ENCODE measurements at regions not wholly inside any gene's neighbourhood (a gene's known extent, or its start where the extent isn't known, plus 50 kb on each side); places are given as distances from the start of the nearest gene placed in this dataset.
"Not testable (repeated sequence)": the region's sequence is repeated elsewhere in the genome, so short reads cannot be mapped to it uniquely, and the experiment has no call there.

DNA sequence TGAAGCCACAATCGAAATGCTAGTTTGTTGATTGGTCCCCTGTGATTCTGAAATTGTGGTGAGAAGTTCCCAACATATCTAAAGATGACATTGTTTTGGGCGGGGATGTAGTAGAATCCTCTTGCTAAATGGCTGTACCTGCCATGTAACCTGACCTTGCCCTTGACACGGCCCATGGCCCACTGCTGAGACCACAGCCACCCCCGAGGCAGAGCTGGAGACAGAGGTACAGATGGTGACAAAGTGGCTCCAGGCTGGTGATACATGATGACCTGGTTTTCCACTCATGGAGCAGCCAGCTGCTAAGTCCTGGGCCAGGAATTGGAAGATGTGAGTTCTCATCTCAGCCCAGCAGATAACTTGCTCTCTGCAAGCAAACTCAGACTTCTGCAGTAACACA, 226.5 kb downstream of the FOXD2 start (continued):
- TF ChIP-seq CDX4 (CRISPR knock-in tag; IDR thresholded peaks at IDR 0.05; ENCODE audit: borderline replicate concordance) (no peak), SP1 (CRISPR knock-in tag; conservative IDR thresholded peaks at IDR 0.05) (no peak), RELA (CRISPR knock-in tag; IDR thresholded peaks at IDR 0.05; ENCODE audit: borderline replicate concordance) (no peak), ATF2 (CRISPR knock-in tag; IDR thresholded peaks at IDR 0.05; ENCODE audit: borderline replicate concordance, low read depth) (no peak)

DNA sequence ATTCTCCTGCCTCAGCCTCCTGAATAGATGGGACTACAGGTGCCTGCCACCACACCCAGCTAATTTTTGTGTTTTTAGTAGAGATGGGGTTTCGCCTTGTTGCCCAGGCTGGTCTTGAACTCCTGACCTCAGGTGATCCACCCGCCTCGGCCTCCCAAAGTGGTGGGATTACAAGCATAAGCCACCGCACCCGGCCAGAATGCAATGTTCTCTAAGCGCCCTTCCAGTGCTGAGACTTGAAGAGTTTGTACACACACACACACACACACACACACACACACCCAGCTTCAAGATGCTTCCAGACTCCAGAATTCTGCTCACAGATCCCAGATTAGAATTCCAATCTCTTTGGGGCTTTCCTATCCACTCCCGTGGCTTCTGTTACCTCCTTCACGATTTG, 227.1 kb downstream of the FOXD2 start:
- H3K36me3 Mint-ChIP-seq; H3K9me3 Mint-ChIP-seq; POLR2A ChIA-PET; DNase-seq (ENCODE audit: low spot score); H3K4me1 Mint-ChIP-seq; H3K27ac Mint-ChIP-seq; ATAC-seq; CTCF ChIA-PET; H3K4me3 Mint-ChIP-seq: not testable (repeated sequence)
- peaks cover 44% of the 10 kb centered on the region for H3K27me3 Mint-ChIP-seq (ENCODE audit: low read depth)

DNA sequence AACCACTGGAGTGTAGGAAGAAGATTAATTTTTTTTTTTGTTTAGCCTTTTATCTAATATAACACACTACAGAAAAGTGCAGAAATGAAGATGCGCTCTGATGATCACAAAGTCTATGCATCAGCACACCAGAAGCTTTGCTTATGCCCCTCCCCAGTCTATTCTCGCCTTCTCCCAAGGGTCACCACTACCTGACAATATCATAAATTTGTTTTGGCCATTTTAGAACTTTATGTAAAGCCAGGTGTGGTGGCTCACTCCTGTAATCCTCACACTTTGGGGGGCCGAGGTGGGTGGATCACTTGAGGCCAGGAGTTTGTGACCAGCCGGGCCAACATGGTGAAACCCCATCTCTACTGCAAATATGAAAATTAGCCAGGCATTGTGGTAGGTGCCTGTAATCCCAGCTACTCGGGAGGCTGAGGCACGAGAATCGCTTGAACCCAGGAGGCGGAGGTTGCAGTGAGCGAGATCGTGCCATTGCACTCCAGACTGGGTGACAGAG, 231.3 kb downstream of the FOXD2 start:
- Mint-ChIP-seq H3K4me3 (no peak overlapping the region), H3K9me3 (peaks cover 31% of the 10 kb centered on the region), H3K27me3 (ENCODE audit: low read depth) (peaks cover 17% of the 10 kb centered on the region), H3K36me3 (peaks cover 6% of the 10 kb centered on the region), H3K27ac (no peak overlapping the region), H3K4me1 (no peaks in the 10 kb centered on the region)
- ATAC-seq, result no peak
- CTCF ChIA-PET, result no interaction called here
- DNase-seq (ENCODE audit: low spot score), result no peak
- POLR2A ChIA-PET, result no interaction called here
- TF ChIP-seq E2F5 (CRISPR knock-in tag; IDR thresholded peaks at IDR 0.05), result no peak
- no peak for TF ChIP-seq NR2C2 (CRISPR knock-in tag; IDR thresholded peaks at IDR 0.05)
- no peak for TF ChIP-seq ZNF423 (CRISPR knock-in tag; IDR thresholded peaks at IDR 0.05)
- no peak for TF ChIP-seq ELF4 (CRISPR knock-in tag; IDR thresholded peaks at IDR 0.05; ENCODE audit: low read depth)
- no peak for TF ChIP-seq FOXK1 (CRISPR knock-in tag; IDR thresholded peaks at IDR 0.05)
- no peak for TF ChIP-seq AR (CRISPR knock-in tag; IDR thresholded peaks at IDR 0.05)
- TF ChIP-seq JUN (CRISPR knock-in tag; IDR thresholded peaks at IDR 0.05), result no peak
- no peak for TF ChIP-seq NR3C1 (CRISPR knock-in tag; conservative IDR thresholded peaks at IDR 0.05; ENCODE audit: low read depth)
- no peak for TF ChIP-seq TEAD4 (CRISPR knock-in tag; IDR thresholded peaks at IDR 0.05)
- TF ChIP-seq, protein P1, sequence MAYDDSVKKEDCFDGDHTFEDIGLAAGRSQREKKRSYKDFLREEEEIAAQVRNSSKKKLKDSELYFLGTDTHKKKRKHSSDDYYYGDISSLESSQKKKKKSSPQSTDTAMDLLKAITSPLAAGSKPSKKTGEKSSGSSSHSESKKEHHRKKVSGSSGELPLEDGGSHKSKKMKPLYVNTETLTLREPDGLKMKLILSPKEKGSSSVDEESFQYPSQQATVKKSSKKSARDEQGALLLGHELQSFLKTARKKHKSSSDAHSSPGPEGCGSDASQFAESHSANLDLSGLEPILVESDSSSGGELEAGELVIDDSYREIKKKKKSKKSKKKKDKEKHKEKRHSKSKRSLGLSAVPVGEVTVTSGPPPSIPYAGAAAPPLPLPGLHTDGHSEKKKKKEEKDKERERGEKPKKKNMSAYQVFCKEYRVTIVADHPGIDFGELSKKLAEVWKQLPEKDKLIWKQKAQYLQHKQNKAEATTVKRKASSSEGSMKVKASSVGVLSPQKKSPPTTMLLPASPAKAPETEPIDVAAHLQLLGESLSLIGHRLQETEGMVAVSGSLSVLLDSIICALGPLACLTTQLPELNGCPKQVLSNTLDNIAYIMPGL (CRISPR knock-in tag; IDR thresholded peaks at IDR 0.05), result no peak
- no peak for TF ChIP-seq ZNF138 (CRISPR knock-in tag; conservative IDR thresholded peaks at IDR 0.05)
- no peak for TF ChIP-seq GABPB1 (CRISPR knock-in tag; IDR thresholded peaks at IDR 0.05)
- TF ChIP-seq RORB (CRISPR knock-in tag; IDR thresholded peaks at IDR 0.05), result no peak

All from WTC11 (cell line).